Body of pancreas (tissue), 4 donors: ENCODE measurements at regions not wholly inside any gene's neighbourhood (a gene's known extent, or its start where the extent isn't known, plus 50 kb on each side); places are given as distances from the start of the nearest gene placed in this dataset.

Source experiments
- ATAC-seq: fragments of 150-250 bp; one replicate; pipeline ENCODE4 v1.9.1; 2016
- DNase-seq, 4 donors: peaks; one replicate each; pipeline ENCODE4 v3.0.0-alpha.2; 2019
- H3K27ac ChIP-seq, 4 donors: fragments of 200-600 bp; sonication (generic); 1 replicate in 3 of 4; 2 replicates in 1 of 4; pipeline versions ENCODE4 v1.5.1 to v1.6.1; 2016 to 2019; ENCODE audit warnings: mild to moderate bottlenecking in 1 of 4, mixed read lengths in 1 of 4, moderate library complexity in 1 of 4
- H3K27me3 ChIP-seq, 2 donors: fragments of 200-600 bp; sonication (generic); one replicate each; pipeline ENCODE4 v1.6.0; 2016; ENCODE audit warnings: mild to moderate bottlenecking in 1 of 2
- H3K36me3 ChIP-seq, 2 donors: fragments of 200-600 bp; sonication (generic); replicated peaks in 1 of 2; 2 replicates each; pipeline ENCODE4 v1.5.1; 2016; ENCODE audit warnings: low read depth in 2 of 2; ENCODE audit not compliant: insufficient read depth in 1 of 2
- H3K4me1 ChIP-seq: fragments of 200-600 bp; sonication (generic); one replicate; pipeline ENCODE4 v1.6.0; 2016
- H3K4me3 ChIP-seq, 2 donors: fragments of 200-600 bp; sonication (generic); 1 replicate in 1 of 2; 2 replicates in 1 of 2; pipeline ENCODE4 v1.5.1; 2016 to 2019
- H3K9me3 ChIP-seq, 3 donors: fragments of 200-600 bp; sonication (generic); 1 replicate in 2 of 3; 2 replicates in 1 of 3; pipeline ENCODE4 v1.5.1; 2016
- POLR2A ChIP-seq, 3 donors: fragments of 450-650 bp; IDR thresholded peaks; one replicate each; pipeline ENCODE4 v1.6.1; 2016; ENCODE audit warnings: antibody characterized with exemption in 3 of 3, mild to moderate bottlenecking in 2 of 3
- WGBS, 2 donors: methylation state at CpG; one replicate each; pipeline ENCODE4 v1.1.5; 2017; 5-methylcytosine and 5-hydroxymethylcytosine counted together
- intact Hi-C: fragments of 100-400 bp; cut with DNase I; formaldehyde crosslinking; loops from one replicate; pipeline ENCODE4 v1.15.1; 2023
- TF ChIP-seq, protein P1 (sequence below), 7 experiments: fragments of 450-650 bp in 4 of 7; fragments of 200-600 bp in 3 of 7; sonication (generic) in 3 of 7; IDR thresholded peaks; one replicate each; pipeline ENCODE4 v1.5.1; 2016 to 2019; ENCODE audit warnings: antibody characterized with exemption in 7 of 7

DNA sequence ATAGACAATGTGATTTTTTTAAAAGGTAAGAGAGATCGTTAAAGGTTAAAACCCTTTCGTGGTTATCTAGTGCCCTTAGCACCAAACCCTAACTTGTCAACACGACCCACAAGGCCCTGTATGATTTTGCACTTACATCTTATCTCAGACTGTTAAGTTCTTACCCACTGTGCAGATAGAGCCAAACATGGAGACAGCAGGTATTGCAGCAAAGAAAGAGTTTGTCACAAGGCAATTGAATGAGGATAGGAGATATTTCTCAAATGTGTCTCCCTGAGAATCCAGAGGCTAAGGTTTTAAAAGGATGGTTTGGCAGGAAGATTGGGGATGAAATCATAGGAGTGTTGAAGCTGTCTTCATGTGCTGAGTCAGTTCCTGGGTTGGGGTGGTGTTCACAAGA is 313.4 kb downstream of the AEBP2 start:
- WGBS, 2 donors, result 81 to 88% methylated on average over 3 of the region's 3 CpGs
- H3K4me1 ChIP-seq, result no peaks in the 10 kb centered on the region

DNA sequence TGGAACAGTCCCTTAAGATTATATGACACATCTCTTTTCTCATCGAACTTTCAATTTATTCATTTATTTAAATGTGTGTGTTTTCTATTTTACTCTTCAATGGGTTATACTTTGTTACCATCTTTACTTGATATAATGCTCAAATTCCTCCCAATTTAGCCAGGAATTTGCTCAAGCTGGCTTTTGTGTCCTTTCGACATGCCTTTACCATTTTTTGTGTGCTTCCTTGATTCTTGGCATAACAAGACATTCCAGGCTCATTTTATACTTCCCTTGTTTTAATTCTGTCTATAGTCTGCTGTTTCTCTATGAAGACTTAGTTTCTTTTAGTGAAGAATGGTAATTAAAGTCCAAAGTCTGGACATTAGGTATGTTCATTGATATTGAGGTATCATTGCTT is 315.8 kb downstream of the AEBP2 start:
- WGBS, 2 donors, result 83 to 87% methylated on average over 2 of the region's 2 CpGs
- Histone ChIP-seq H3K9me3 (no peaks in the 10 kb centered on the region), H3K4me1 (no peaks in the 10 kb centered on the region), H3K36me3 (no peaks in the 10 kb centered on the region), H3K4me3 (no peak overlapping the region), H3K27me3 (no peaks in the 10 kb centered on the region), H3K27ac (no peak overlapping the region)
- ATAC-seq (no peak), DNase-seq (no peak)
- intact Hi-C loops, result no loop called here
- TF ChIP-seq, protein P1, sequence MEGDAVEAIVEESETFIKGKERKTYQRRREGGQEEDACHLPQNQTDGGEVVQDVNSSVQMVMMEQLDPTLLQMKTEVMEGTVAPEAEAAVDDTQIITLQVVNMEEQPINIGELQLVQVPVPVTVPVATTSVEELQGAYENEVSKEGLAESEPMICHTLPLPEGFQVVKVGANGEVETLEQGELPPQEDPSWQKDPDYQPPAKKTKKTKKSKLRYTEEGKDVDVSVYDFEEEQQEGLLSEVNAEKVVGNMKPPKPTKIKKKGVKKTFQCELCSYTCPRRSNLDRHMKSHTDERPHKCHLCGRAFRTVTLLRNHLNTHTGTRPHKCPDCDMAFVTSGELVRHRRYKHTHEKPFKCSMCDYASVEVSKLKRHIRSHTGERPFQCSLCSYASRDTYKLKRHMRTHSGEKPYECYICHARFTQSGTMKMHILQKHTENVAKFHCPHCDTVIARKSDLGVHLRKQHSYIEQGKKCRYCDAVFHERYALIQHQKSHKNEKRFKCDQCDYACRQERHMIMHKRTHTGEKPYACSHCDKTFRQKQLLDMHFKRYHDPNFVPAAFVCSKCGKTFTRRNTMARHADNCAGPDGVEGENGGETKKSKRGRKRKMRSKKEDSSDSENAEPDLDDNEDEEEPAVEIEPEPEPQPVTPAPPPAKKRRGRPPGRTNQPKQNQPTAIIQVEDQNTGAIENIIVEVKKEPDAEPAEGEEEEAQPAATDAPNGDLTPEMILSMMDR (IDR thresholded peaks at IDR 0.05), result no peak
- no peak for TF ChIP-seq POLR2A (IDR thresholded peaks at IDR 0.05)

More for the DNA sequence above, 313.4 kb downstream of the AEBP2 start:
- peaks cover 0 to 7% (median 0%) of the 10 kb centered on the region in 3 donors for H3K9me3 ChIP-seq
- no peaks in the 10 kb centered on the region for H3K36me3 ChIP-seq
- no peak overlapping the region for H3K4me3 ChIP-seq
- H3K27me3 ChIP-seq, result no peaks in the 10 kb centered on the region
- no peak overlapping the region for H3K27ac ChIP-seq
- DNase-seq, result no peak
- ATAC-seq, result no peak
- TF ChIP-seq, protein P1 (IDR thresholded peaks at IDR 0.05), result no peak
- TF ChIP-seq POLR2A (IDR thresholded peaks at IDR 0.05), result no peak
- intact Hi-C loops, result no loop called here

DNA sequence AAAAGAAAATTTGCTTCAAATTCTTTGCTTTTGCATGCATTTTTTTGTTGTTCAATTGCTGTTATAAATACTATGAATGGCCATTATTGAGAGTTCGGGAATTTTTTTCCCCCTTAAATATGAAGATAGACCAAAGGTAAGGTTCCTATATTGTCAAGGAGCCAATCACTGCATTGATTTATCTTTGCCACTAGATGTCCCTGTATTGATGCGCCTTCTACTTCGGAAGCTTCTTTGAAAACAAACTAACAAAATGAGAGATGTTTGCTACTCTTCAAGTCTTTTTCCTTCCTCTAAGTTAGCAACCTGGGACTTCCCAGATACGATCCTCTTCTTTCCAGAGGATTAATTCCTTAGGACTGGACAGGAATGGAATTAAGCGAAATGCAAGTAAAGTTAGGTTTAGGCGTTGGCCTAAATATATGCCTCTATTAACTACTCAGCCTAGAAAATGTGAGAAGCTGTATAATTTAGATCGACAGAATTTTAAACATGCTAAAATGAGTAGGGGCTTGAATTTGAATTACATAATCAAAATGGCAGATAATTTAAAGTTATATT is 318.1 kb downstream of the AEBP2 start:
- Histone ChIP-seq H3K9me3 (no peaks in the 10 kb centered on the region), H3K36me3 (no peaks in the 10 kb centered on the region), H3K4me3 (no peak overlapping the region), H3K27me3 (no peaks in the 10 kb centered on the region), H3K27ac (no peak overlapping the region), H3K4me1 (no peaks in the 10 kb centered on the region)
- ATAC-seq (no peak), DNase-seq (no peak)
- 51 to 55% methylated on average over 7 of the region's 7 CpGs for WGBS, 2 donors
- intact Hi-C loops, result no loop called here
- TF ChIP-seq, protein P1 (IDR thresholded peaks at IDR 0.05), result peak in 6 of 7 experiments; percentile 22 to 46 (median 42)
- no peak for TF ChIP-seq POLR2A (IDR thresholded peaks at IDR 0.05)

DNA sequence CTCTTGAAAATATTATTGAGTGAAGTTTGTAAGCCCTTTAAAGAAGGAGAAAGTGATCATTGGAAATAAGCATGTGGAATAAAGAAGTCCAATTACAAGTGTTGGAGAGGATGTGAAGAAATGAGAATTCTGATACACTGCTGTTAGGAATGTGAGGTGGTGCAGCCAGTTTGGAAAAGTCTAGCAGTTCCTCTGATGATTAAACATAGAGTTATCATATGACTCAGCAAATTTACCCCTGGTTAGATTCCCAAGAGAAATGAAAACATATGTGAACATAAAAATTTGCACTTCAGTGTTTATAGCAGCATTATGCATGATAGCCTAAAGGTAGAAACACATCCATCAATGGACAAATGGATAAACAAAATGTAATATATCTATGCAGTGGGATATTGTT is 319.9 kb downstream of the AEBP2 start:
- intact Hi-C loops, result no loop called here
- DNase-seq (no peak), ATAC-seq (no peak)
- Histone ChIP-seq H3K36me3 (no peaks in the 10 kb centered on the region), H3K27ac (no peak overlapping the region), H3K9me3 (no peaks in the 10 kb centered on the region), H3K4me3 (no peak overlapping the region), H3K27me3 (no peaks in the 10 kb centered on the region), H3K4me1 (no peaks in the 10 kb centered on the region)
- TF ChIP-seq, protein P1 (IDR thresholded peaks at IDR 0.05), result no peak
- no peak for TF ChIP-seq POLR2A (IDR thresholded peaks at IDR 0.05)

DNA sequence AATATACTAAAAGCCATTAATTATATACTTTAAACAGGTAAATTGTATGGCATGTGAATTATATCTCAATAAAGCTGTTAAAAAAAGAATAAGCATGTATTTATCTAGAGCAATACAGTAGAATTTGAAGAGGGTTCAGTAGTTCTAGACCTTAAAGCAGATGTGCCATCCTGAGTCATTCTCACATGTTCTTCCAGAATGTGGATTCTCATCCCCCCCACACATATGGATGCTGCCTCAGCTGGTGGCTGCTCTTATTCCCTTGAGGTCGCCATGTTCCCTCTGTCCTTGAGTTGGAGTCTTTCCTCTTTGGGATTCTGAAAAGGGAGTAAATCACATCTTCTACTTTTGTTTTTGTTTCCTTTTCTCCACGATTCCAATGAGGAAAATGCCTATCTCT is 321.3 kb downstream of the AEBP2 start:
- intact Hi-C loops, result no loop called here
- TF ChIP-seq, protein P1 (IDR thresholded peaks at IDR 0.05), result no peak
- Histone ChIP-seq H3K27me3 (no peaks in the 10 kb centered on the region), H3K27ac (no peak overlapping the region), H3K4me1 (no peaks in the 10 kb centered on the region), H3K4me3 (no peak overlapping the region), H3K9me3 (no peaks in the 10 kb centered on the region), H3K36me3 (no peaks in the 10 kb centered on the region)
- DNase-seq (no peak), ATAC-seq (no peak)
- WGBS, 2 donors, result 75 to 78% methylated on average over 2 of the region's 2 CpGs
